GM12891 (cell line): ENCODE measurements at regions not wholly inside any gene's neighbourhood (a gene's known extent, or its start where the extent isn't known, plus 50 kb on each side); places are given as distances from the start of the nearest gene placed in this dataset.

Source experiments
- POLR2A ChIP-seq: IDR thresholded peaks from 2 replicates; pipeline ENCODE4 v1.6.1; 2011; ENCODE audit warnings: low read depth, low read length, control low read depth
- POLR2AphosphoS5 ChIP-seq: IDR thresholded peaks from 2 replicates; pipeline ENCODE4 v1.6.1; 2011; ENCODE audit warnings: low read depth, low read length, control low read depth
- SPI1 ChIP-seq: IDR thresholded peaks from 2 replicates; pipeline ENCODE4 v1.6.1; 2011; ENCODE audit warnings: low read depth, low read length, control low read depth
- TAF1 ChIP-seq: IDR thresholded peaks from 2 replicates; pipeline ENCODE4 v1.6.1; 2011; ENCODE audit warnings: low read depth, low read length, control low read depth

GRCh38 chr2:104650405-104650996, 203.4 kb upstream of the POU3F3 start:
- TF ChIP-seq POLR2A (no peak), POLR2AphosphoS5 (no peak), SPI1 (no peak), TAF1 (no peak)
